SK-N-SH treated with all-trans-retinoic acid at 6 μM for 48 hours (cell line): ENCODE measurements at regions not wholly inside any gene's neighbourhood (a gene's known extent, or its start where the extent isn't known, plus 50 kb on each side); places are given as distances from the start of the nearest gene placed in this dataset.

Source experiments
- ATAC-seq: fragments of 200-7000 bp; cut with Tn5 transposase; 3 replicates; pipeline ENCODE4 v1.9.1; 2020; ENCODE audit warnings: mild to moderate bottlenecking, moderate library complexity
- ARNTL ChIP-seq: fragments of 450-650 bp; formaldehyde crosslinking; IDR thresholded peaks from 2 replicates; pipeline ENCODE4 v1.5.0; 2020; ENCODE audit warnings: low read depth, mild to moderate bottlenecking, moderate library complexity, borderline replicate concordance
- BACH2 ChIP-seq: fragments of 250-450 bp; sonication (Bioruptor Pico); IDR thresholded peaks from 2 replicates; pipeline ENCODE4 v1.9.0; 2021; ENCODE audit warnings: mild to moderate bottlenecking, borderline replicate concordance
- CSDC2 ChIP-seq: fragments of 250-450 bp; sonication (Bioruptor Pico); IDR thresholded peaks from 2 replicates; pipeline ENCODE4 v1.5.0; 2020; ENCODE audit warnings: mild to moderate bottlenecking, moderate library complexity
- ESRRG ChIP-seq: fragments of 250-450 bp; sonication (Bioruptor Pico); IDR thresholded peaks from 2 replicates; pipeline ENCODE4 v1.6.1; 2021; ENCODE audit warnings: mild to moderate bottlenecking
- ISL1 ChIP-seq: fragments of 250-450 bp; sonication (Bioruptor Pico); IDR thresholded peaks from 2 replicates; pipeline ENCODE4 v2.1.2; 2022; ENCODE audit warnings: mild to moderate bottlenecking, moderate library complexity
- OSR1 ChIP-seq: fragments of 250-450 bp; sonication (Bioruptor Pico); IDR thresholded peaks from 2 replicates; pipeline ENCODE4 v1.8.0; 2022; ENCODE audit warnings: moderate library complexity, mild to moderate bottlenecking, inconsistent platforms
- RARB ChIP-seq: fragments of 250-450 bp; sonication (Bioruptor Pico); IDR thresholded peaks from 2 replicates; pipeline ENCODE4 v1.8.0; 2021; ENCODE audit warnings: mild to moderate bottlenecking, moderate library complexity
- TCF4 ChIP-seq: fragments of 250-450 bp; sonication (Bioruptor Pico); IDR thresholded peaks from 2 replicates; pipeline ENCODE4 v1.8.0; 2021; ENCODE audit warnings: mild to moderate bottlenecking, moderate library complexity, borderline replicate concordance
- TOX ChIP-seq: fragments of 250-450 bp; sonication (Bioruptor Pico); IDR thresholded peaks from 2 replicates; pipeline ENCODE4 v1.8.0; 2021; ENCODE audit warnings: mild to moderate bottlenecking, moderate library complexity, borderline replicate concordance
- TSHZ2 ChIP-seq: fragments of 250-450 bp; sonication (Bioruptor Pico); IDR thresholded peaks from 2 replicates; pipeline ENCODE4 v1.5.0; 2020; ENCODE audit warnings: mild to moderate bottlenecking, moderate library complexity
- ZC3H10 ChIP-seq: fragments of 250-450 bp; sonication (Bioruptor Pico); IDR thresholded peaks from 2 replicates; pipeline ENCODE4 v1.5.1; 2021; ENCODE audit warnings: mild to moderate bottlenecking, moderate library complexity
- ZFP3 ChIP-seq: fragments of 250-450 bp; sonication (Bioruptor Pico); IDR thresholded peaks from 2 replicates; pipeline ENCODE4 v1.5.0; 2020; ENCODE audit warnings: mild to moderate bottlenecking, moderate library complexity
- ZFP30 ChIP-seq: fragments of 450-650 bp; formaldehyde crosslinking; IDR thresholded peaks from 2 replicates; pipeline ENCODE4 v1.5.0; 2022; ENCODE audit warnings: mild to moderate bottlenecking, moderate library complexity
- ZNF565 ChIP-seq: fragments of 450-650 bp; formaldehyde crosslinking; conservative IDR thresholded peaks from 2 replicates; pipeline ENCODE4 v1.5.0; 2020; ENCODE audit warnings: low read depth, mild to moderate bottlenecking, moderate library complexity
- ZNF70 ChIP-seq: fragments of 450-650 bp; formaldehyde crosslinking; IDR thresholded peaks from 2 replicates; pipeline ENCODE4 v1.5.0; 2020; ENCODE audit warnings: mild to moderate bottlenecking, moderate library complexity
- ZNF8 ChIP-seq: fragments of 450-650 bp; formaldehyde crosslinking; IDR thresholded peaks from 2 replicates; pipeline ENCODE4 v1.5.0; 2020; ENCODE audit warnings: mild to moderate bottlenecking, moderate library complexity
- TF ChIP-seq, protein P1 (sequence below): fragments of 250-450 bp; sonication (Bioruptor Pico); IDR thresholded peaks from 2 replicates; pipeline ENCODE4 v1.8.0; 2020; ENCODE audit warnings: mild to moderate bottlenecking, moderate library complexity, borderline replicate concordance
- TF ChIP-seq, protein P2 (sequence below): fragments of 250-450 bp; sonication (Bioruptor Pico); IDR thresholded peaks from 2 replicates; pipeline ENCODE4 v1.5.1; 2020; ENCODE audit warnings: low read depth, mild to moderate bottlenecking, moderate library complexity
- TF ChIP-seq, protein P3 (sequence below): fragments of 250-450 bp; sonication (Bioruptor Pico); IDR thresholded peaks from 2 replicates; pipeline ENCODE4 v1.8.0; 2021; ENCODE audit warnings: low read depth, mild to moderate bottlenecking, moderate library complexity, borderline replicate concordance
- TF ChIP-seq, protein P4 (sequence below): fragments of 250-450 bp; sonication (Bioruptor Pico); IDR thresholded peaks from 2 replicates; pipeline ENCODE4 v1.5.1; 2021; ENCODE audit warnings: mild to moderate bottlenecking, moderate library complexity

- TF ChIP-seq, protein P1, sequence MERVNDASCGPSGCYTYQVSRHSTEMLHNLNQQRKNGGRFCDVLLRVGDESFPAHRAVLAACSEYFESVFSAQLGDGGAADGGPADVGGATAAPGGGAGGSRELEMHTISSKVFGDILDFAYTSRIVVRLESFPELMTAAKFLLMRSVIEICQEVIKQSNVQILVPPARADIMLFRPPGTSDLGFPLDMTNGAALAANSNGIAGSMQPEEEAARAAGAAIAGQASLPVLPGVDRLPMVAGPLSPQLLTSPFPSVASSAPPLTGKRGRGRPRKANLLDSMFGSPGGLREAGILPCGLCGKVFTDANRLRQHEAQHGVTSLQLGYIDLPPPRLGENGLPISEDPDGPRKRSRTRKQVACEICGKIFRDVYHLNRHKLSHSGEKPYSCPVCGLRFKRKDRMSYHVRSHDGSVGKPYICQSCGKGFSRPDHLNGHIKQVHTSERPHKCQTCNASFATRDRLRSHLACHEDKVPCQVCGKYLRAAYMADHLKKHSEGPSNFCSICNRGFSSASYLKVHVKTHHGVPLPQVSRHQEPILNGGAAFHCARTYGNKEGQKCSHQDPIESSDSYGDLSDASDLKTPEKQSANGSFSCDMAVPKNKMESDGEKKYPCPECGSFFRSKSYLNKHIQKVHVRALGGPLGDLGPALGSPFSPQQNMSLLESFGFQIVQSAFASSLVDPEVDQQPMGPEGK (CRISPR knock-in tag): no peak
- TF ChIP-seq ESRRG (CRISPR knock-in tag): no peak
- no peak for TF ChIP-seq ZNF8 (CRISPR knock-in tag)
- TF ChIP-seq ISL1: no peak
- no peak for TF ChIP-seq ZC3H10
- TF ChIP-seq, protein P2, sequence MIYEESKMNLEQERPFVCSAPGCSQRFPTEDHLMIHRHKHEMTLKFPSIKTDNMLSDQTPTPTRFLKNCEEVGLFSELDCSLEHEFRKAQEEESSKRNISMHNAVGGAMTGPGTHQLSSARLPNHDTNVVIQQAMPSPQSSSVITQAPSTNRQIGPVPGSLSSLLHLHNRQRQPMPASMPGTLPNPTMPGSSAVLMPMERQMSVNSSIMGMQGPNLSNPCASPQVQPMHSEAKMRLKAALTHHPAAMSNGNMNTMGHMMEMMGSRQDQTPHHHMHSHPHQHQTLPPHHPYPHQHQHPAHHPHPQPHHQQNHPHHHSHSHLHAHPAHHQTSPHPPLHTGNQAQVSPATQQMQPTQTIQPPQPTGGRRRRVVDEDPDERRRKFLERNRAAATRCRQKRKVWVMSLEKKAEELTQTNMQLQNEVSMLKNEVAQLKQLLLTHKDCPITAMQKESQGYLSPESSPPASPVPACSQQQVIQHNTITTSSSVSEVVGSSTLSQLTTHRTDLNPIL (CRISPR knock-in tag): no peak
- TF ChIP-seq CSDC2 (CRISPR knock-in tag): no peak
- no peak for TF ChIP-seq ZNF70
- TF ChIP-seq ZFP30 (CRISPR knock-in tag): no peak
- TF ChIP-seq BACH2 (CRISPR knock-in tag): no peak
- TF ChIP-seq TOX (CRISPR knock-in tag): no peak
- no peak for TF ChIP-seq RARB (CRISPR knock-in tag)
- TF ChIP-seq TSHZ2 (CRISPR knock-in tag): no peak
Observed at GRCh38 chr3:31016196-31016595, 121.7 kb upstream of the GADL1 start (continued).

GRCh38 chr3:31022716-31023115 lies 128.3 kb upstream of the GADL1 start:
- ATAC-seq: no peak
- no peak for TF ChIP-seq OSR1 (CRISPR knock-in tag)
- TF ChIP-seq, protein P3, sequence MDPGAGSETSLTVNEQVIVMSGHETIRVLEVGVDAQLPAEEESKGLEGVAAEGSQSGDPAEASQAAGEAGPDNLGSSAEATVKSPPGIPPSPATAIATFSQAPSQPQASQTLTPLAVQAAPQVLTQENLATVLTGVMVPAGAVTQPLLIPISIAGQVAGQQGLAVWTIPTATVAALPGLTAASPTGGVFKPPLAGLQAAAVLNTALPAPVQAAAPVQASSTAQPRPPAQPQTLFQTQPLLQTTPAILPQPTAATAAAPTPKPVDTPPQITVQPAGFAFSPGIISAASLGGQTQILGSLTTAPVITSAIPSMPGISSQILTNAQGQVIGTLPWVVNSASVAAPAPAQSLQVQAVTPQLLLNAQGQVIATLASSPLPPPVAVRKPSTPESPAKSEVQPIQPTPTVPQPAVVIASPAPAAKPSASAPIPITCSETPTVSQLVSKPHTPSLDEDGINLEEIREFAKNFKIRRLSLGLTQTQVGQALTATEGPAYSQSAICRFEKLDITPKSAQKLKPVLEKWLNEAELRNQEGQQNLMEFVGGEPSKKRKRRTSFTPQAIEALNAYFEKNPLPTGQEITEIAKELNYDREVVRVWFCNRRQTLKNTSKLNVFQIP (CRISPR knock-in tag): no peak
- TF ChIP-seq TOX (CRISPR knock-in tag): no peak
- TF ChIP-seq RARB (CRISPR knock-in tag): no peak
- TF ChIP-seq, protein P2 (CRISPR knock-in tag): no peak
- TF ChIP-seq, protein P1 (CRISPR knock-in tag): no peak
- TF ChIP-seq BACH2 (CRISPR knock-in tag): no peak
- no peak for TF ChIP-seq TSHZ2 (CRISPR knock-in tag)
- no peak for TF ChIP-seq TCF4 (CRISPR knock-in tag)
- TF ChIP-seq, protein P4, sequence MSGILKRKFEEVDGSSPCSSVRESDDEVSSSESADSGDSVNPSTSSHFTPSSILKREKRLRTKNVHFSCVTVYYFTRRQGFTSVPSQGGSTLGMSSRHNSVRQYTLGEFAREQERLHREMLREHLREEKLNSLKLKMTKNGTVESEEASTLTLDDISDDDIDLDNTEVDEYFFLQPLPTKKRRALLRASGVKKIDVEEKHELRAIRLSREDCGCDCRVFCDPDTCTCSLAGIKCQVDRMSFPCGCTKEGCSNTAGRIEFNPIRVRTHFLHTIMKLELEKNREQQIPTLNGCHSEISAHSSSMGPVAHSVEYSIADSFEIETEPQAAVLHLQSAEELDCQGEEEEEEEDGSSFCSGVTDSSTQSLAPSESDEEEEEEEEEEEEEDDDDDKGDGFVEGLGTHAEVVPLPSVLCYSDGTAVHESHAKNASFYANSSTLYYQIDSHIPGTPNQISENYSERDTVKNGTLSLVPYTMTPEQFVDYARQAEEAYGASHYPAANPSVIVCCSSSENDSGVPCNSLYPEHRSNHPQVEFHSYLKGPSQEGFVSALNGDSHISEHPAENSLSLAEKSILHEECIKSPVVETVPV: no peak
- TF ChIP-seq ZFP3 (CRISPR knock-in tag): no peak
- no peak for TF ChIP-seq ISL1
- TF ChIP-seq ZFP30 (CRISPR knock-in tag): no peak
- no peak for TF ChIP-seq ZNF565 (CRISPR knock-in tag)
- no peak for TF ChIP-seq ESRRG (CRISPR knock-in tag)
- TF ChIP-seq ZC3H10: no peak
- no peak for TF ChIP-seq CSDC2 (CRISPR knock-in tag)
- TF ChIP-seq ZNF70: no peak
- no peak for TF ChIP-seq ARNTL
